ENCODE measurements at regions not wholly inside any gene's neighbourhood (a gene's known extent, or its start where the extent isn't known, plus 50 kb on each side); places are given as distances from the start of the nearest gene placed in this dataset.

DNA sequence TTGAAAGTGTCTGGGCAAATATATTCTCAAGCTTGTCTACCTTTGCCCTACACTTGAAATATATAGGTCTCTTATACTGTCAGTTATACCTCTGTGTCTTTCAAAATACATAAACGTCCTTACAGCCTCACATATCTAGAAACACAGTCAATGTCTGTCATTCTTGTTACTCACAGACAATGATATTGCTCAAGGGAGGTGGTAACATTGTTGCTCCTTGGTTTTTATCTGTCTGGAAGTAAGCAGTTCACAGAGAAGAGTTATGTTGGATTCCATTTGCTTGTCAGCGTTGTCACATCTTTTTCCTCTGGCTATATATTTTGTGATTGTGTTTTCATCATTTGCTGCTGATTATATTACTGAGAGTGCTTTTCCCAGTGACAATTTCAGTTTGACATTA is 1528.9 kb downstream of the PCDH7 start:
- Histone ChIP-seq H3K4me2 (ENCODE audit: low read length) (no peak overlapping the region), H3K36me3 (ENCODE audit: control insufficient read depth, insufficient read depth, low read length) (no peaks in the 10 kb centered on the region), H3K4me1 (no peaks in the 10 kb centered on the region), H3K9ac (no peak overlapping the region), H2AFZ (no peak overlapping the region), H3K9me3 (ENCODE audit: control insufficient read depth, low read length) (no peaks in the 10 kb centered on the region), H3K79me2 (no peaks in the 10 kb centered on the region), H3K4me3 (ENCODE audit: low read depth, low read length) (no peak overlapping the region), H3K27me3 (ENCODE audit: control insufficient read depth, insufficient read depth, low read length) (no peaks in the 10 kb centered on the region), H3K27ac (no peak overlapping the region)
- TF ChIP-seq, protein P1, sequence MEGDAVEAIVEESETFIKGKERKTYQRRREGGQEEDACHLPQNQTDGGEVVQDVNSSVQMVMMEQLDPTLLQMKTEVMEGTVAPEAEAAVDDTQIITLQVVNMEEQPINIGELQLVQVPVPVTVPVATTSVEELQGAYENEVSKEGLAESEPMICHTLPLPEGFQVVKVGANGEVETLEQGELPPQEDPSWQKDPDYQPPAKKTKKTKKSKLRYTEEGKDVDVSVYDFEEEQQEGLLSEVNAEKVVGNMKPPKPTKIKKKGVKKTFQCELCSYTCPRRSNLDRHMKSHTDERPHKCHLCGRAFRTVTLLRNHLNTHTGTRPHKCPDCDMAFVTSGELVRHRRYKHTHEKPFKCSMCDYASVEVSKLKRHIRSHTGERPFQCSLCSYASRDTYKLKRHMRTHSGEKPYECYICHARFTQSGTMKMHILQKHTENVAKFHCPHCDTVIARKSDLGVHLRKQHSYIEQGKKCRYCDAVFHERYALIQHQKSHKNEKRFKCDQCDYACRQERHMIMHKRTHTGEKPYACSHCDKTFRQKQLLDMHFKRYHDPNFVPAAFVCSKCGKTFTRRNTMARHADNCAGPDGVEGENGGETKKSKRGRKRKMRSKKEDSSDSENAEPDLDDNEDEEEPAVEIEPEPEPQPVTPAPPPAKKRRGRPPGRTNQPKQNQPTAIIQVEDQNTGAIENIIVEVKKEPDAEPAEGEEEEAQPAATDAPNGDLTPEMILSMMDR (IDR thresholded peaks at IDR 0.05) = no peak

DNA sequence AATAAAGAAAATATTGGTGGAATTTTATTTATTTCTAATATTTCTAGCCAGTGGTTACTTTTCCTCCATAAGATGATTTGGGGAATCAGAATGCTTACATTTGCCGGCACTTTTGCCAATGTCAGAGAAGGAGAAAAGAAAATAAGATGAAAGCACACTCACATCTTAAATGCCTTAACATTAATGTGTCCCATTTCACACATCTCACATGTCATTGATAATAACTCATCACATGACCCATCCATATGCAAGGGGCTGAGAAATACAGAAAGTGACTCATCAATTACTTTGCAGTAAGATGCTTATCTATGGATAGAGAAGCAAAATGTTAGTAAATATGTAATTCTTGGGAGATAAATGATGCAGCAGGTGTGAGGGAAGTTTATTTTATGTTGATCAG is 1531.0 kb downstream of the PCDH7 start:
- Histone ChIP-seq H3K27ac (no peak overlapping the region), H3K79me2 (no peaks in the 10 kb centered on the region), H3K27me3 (ENCODE audit: control insufficient read depth, insufficient read depth, low read length) (no peaks in the 10 kb centered on the region), H3K9ac (no peak overlapping the region), H3K4me3 (ENCODE audit: low read depth, low read length) (no peak overlapping the region), H3K4me1 (no peaks in the 10 kb centered on the region), H3K36me3 (ENCODE audit: control insufficient read depth, insufficient read depth, low read length) (no peaks in the 10 kb centered on the region), H3K9me3 (ENCODE audit: control insufficient read depth, low read length) (no peaks in the 10 kb centered on the region), H2AFZ (no peak overlapping the region), H3K4me2 (ENCODE audit: low read length) (no peak overlapping the region)
- TF ChIP-seq, protein P1 (IDR thresholded peaks at IDR 0.05) = no peak

DNA sequence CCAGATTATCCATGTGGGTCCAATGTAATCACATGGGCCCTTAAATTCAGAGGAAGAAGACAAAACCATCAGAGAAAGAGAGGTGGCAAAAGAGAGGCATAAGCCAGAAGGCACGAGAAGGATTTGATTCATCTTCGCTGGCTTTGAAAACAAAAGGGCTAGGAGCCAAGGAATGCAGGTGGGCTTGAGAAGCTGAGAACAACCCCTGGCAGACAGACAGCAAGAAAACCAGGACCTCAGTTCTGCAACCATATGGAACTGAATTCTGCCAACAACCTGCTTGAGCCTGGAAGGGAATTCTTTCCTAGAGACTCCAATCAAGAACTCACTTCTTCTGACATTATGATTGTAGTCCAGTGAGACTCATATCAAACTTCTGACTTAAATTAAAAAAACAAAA is 1531.8 kb downstream of the PCDH7 start:
- H2AFZ ChIP-seq = no peak overlapping the region
- no peaks in the 10 kb centered on the region for H3K27me3 ChIP-seq (ENCODE audit: control insufficient read depth, insufficient read depth, low read length)
- no peaks in the 10 kb centered on the region for H3K79me2 ChIP-seq
- no peak overlapping the region for H3K4me2 ChIP-seq (ENCODE audit: low read length)
- H3K27ac ChIP-seq = no peak overlapping the region
- no peak overlapping the region for H3K9ac ChIP-seq
- TF ChIP-seq, protein P1 (IDR thresholded peaks at IDR 0.05) = no peak
- H3K4me1 ChIP-seq = no peaks in the 10 kb centered on the region
- H3K4me3 ChIP-seq (ENCODE audit: low read depth, low read length) = no peak overlapping the region
- no peaks in the 10 kb centered on the region for H3K36me3 ChIP-seq (ENCODE audit: control insufficient read depth, insufficient read depth, low read length)
- no peaks in the 10 kb centered on the region for H3K9me3 ChIP-seq (ENCODE audit: control insufficient read depth, low read length)

DNA sequence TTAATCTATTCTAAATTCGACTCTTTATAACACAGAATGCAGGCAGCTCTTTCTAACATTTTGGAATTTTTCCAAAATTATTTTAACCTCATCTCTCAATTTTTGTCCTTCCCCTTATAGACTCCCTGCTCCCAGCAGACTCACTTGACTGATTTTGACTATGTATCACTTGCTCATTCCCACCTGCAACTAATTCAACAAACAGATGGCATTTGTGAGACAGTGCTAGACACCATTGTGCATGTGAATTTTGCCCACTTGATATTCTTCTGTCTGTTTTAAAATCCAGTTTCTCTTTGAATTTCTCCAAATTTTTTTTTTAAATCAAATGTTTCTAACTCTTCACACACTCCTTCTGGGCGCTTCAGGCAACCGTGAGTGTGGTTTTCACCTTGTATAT is 1534.0 kb downstream of the PCDH7 start:
- TF ChIP-seq, protein P1 (IDR thresholded peaks at IDR 0.05) = no peak
- H3K27ac ChIP-seq = no peak overlapping the region

DNA sequence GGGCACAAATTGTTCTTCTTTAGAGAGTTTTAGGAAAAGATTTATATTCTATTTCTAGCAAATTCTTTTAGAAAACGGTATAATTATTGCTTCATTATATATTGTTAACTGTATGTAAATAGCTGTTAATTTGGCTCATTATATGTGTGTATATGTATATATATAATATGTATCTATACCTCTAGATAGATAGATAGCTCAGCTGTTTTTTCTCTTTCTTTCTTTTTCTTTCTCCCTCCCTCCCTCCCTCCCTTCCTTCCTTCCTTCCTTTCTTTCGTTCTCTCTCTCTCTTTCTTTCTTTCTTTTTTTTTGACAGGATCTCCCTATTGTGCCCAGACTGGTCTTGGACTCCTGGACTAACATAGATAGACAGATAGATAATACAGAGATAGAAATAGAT is 1538.8 kb downstream of the PCDH7 start:
- Histone ChIP-seq H3K36me3 (ENCODE audit: control insufficient read depth, insufficient read depth, low read length) (no peaks in the 10 kb centered on the region), H3K27me3 (ENCODE audit: control insufficient read depth, insufficient read depth, low read length) (no peaks in the 10 kb centered on the region), H3K9ac (no peak overlapping the region), H2AFZ (no peak overlapping the region), H3K9me3 (ENCODE audit: control insufficient read depth, low read length) (no peaks in the 10 kb centered on the region), H3K79me2 (no peaks in the 10 kb centered on the region), H3K4me3 (ENCODE audit: low read depth, low read length) (no peak overlapping the region), H3K4me2 (ENCODE audit: low read length) (no peak overlapping the region), H3K27ac (no peak overlapping the region), H3K4me1 (no peaks in the 10 kb centered on the region)
- TF ChIP-seq, protein P1 (IDR thresholded peaks at IDR 0.05) = no peak

More for the DNA sequence above, 1534.0 kb downstream of the PCDH7 start:
- Histone ChIP-seq H3K4me2 (ENCODE audit: low read length) (no peak overlapping the region), H3K79me2 (no peaks in the 10 kb centered on the region), H3K4me1 (no peaks in the 10 kb centered on the region), H2AFZ (no peak overlapping the region), H3K27me3 (ENCODE audit: control insufficient read depth, insufficient read depth, low read length) (no peaks in the 10 kb centered on the region), H3K9ac (no peak overlapping the region), H3K4me3 (ENCODE audit: low read depth, low read length) (no peak overlapping the region), H3K36me3 (ENCODE audit: control insufficient read depth, insufficient read depth, low read length) (no peaks in the 10 kb centered on the region), H3K9me3 (ENCODE audit: control insufficient read depth, low read length) (no peaks in the 10 kb centered on the region)
